Esophagus squamous epithelium (tissue), 5 donors: ENCODE measurements at regions not wholly inside any gene's neighbourhood (a gene's known extent, or its start where the extent isn't known, plus 50 kb on each side); places are given as distances from the start of the nearest gene placed in this dataset.

Experiments
- DNase-seq: peaks from one replicate; lab custom pipeline; 2025; lab: John Stamatoyannopoulos, UW
- H3K27ac ChIP-seq, 4 donors: fragments of 200-600 bp; sonication (generic); one replicate each; pipeline ENCODE4 v1.5.1; 2016 to 2019; ENCODE audit warnings: mild to moderate bottlenecking in 1 of 4
- H3K27me3 ChIP-seq, 4 donors: fragments of 200-600 bp; sonication (generic); 1 replicate in 3 of 4; 2 replicates in 1 of 4; pipeline versions ENCODE4 v1.5.1 to v1.6.0; 2017 to 2021; ENCODE audit warnings: antibody characterized with exemption in 1 of 4
- H3K36me3 ChIP-seq, 3 donors: fragments of 200-600 bp; sonication (generic); one replicate each; pipeline ENCODE4 v1.5.1; 2016 to 2019
- H3K4me1 ChIP-seq, 3 donors: fragments of 200-600 bp; sonication (generic); one replicate each; pipeline ENCODE4 v1.5.1; 2017 to 2019
- H3K4me3 ChIP-seq, 4 donors: fragments of 200-600 bp; sonication (generic); 1 replicate in 3 of 4; 2 replicates in 1 of 4; pipeline ENCODE4 v1.5.1; 2016 to 2019; ENCODE audit warnings: mild to moderate bottlenecking in 2 of 4, moderate library complexity in 1 of 4
- H3K9me3 ChIP-seq, 3 donors: fragments of 200-600 bp; sonication (generic); one replicate each; pipeline ENCODE4 v1.5.1; 2016 to 2019
- CTCF ChIP-seq, 6 experiments: fragments of 450-650 bp in 4 of 6; fragments of 200-600 bp in 2 of 6; sonication (generic) in 2 of 6; IDR thresholded peaks; one replicate each; pipeline ENCODE4 v1.5.1; 2016 to 2019; ENCODE audit warnings: antibody characterized with exemption in 6 of 6, mild to moderate bottlenecking in 4 of 6, moderate library complexity in 4 of 6
- POLR2A ChIP-seq, 4 donors: fragments of 450-650 bp; IDR thresholded peaks; one replicate each; pipeline ENCODE4 v1.6.1; 2017; ENCODE audit warnings: antibody characterized with exemption in 4 of 4, mild to moderate bottlenecking in 4 of 4, moderate library complexity in 3 of 4
- whole genome bisulfite sequencing, 2 donors: methylation state at CpG; one replicate each; pipeline ENCODE4 v1.1.5; 2018; 5-methylcytosine and 5-hydroxymethylcytosine counted together
- intact Hi-C: fragments of 100-400 bp; cut with DNase I; formaldehyde crosslinking; loops from one replicate; pipeline ENCODE4 v1.15.0; 2022
- donor health status: DM: yes; HTN: yes; CAD: no.

GRCh38 chr12:73266206-73266605 is 994.0 kb downstream of the TRHDE start:
- DNase-seq, result no peak
- Histone ChIP-seq H3K36me3 (no peaks in the 10 kb centered on the region), H3K27ac (no peak overlapping the region), H3K4me1 (no peaks in the 10 kb centered on the region), H3K9me3 (peaks cover 0 to 21% (median 0%) of the 10 kb centered on the region in 3 donors), H3K27me3 (no peaks in the 10 kb centered on the region), H3K4me3 (no peak overlapping the region)
- 13 to 31% methylated on average over 1 of the region's 1 CpG for WGBS, 2 donors
- no peak for TF ChIP-seq CTCF (IDR thresholded peaks at IDR 0.05)
- no peak for TF ChIP-seq POLR2A (IDR thresholded peaks at IDR 0.05)
- intact Hi-C loops, result no loop called here

- no peaks in the 10 kb centered on the region for H3K4me1 ChIP-seq
- WGBS, 2 donors, result 47 to 58% methylated on average over 3 of the region's 3 CpGs
- H3K36me3 ChIP-seq, result no peaks in the 10 kb centered on the region
- no peak for DNase-seq
- H3K27ac ChIP-seq, result no peak overlapping the region
- intact Hi-C loops, result no loop called here
- no peaks in the 10 kb centered on the region for H3K27me3 ChIP-seq
- TF ChIP-seq POLR2A (IDR thresholded peaks at IDR 0.05), result no peak
- no peak for TF ChIP-seq CTCF (IDR thresholded peaks at IDR 0.05)
- no peak overlapping the region for H3K4me3 ChIP-seq
- peaks cover 0 to 4% (median 0%) of the 10 kb centered on the region in 3 donors for H3K9me3 ChIP-seq
Observed at GRCh38 chr12:73274976-73275375, 1002.8 kb downstream of the TRHDE start.

- no peak overlapping the region for H3K4me3 ChIP-seq
- H3K27me3 ChIP-seq, result no peaks in the 10 kb centered on the region
- no peaks in the 10 kb centered on the region for H3K4me1 ChIP-seq
- intact Hi-C loops, result no loop called here
- H3K9me3 ChIP-seq, result no peaks in the 10 kb centered on the region
- DNase-seq, result no peak
- H3K36me3 ChIP-seq, result no peaks in the 10 kb centered on the region
- no peak for TF ChIP-seq CTCF (IDR thresholded peaks at IDR 0.05)
- TF ChIP-seq POLR2A (IDR thresholded peaks at IDR 0.05), result no peak
- no peak overlapping the region for H3K27ac ChIP-seq
Observed at GRCh38 chr12:73277971-73278370, 1005.8 kb downstream of the TRHDE start.

- no peaks in the 10 kb centered on the region for H3K36me3 ChIP-seq
- no peaks in the 10 kb centered on the region for H3K27me3 ChIP-seq
- H3K4me1 ChIP-seq, result no peaks in the 10 kb centered on the region
- no peak overlapping the region for H3K4me3 ChIP-seq
- WGBS, 2 donors, result 69 to 74% methylated on average over 2 of the region's 2 CpGs
- H3K9me3 ChIP-seq, result no peaks in the 10 kb centered on the region
- H3K27ac ChIP-seq, result no peak overlapping the region
- DNase-seq, result no peak
- no peak for TF ChIP-seq POLR2A (IDR thresholded peaks at IDR 0.05)
- TF ChIP-seq CTCF (IDR thresholded peaks at IDR 0.05), result no peak
- intact Hi-C loops, result no loop called here
Observed at GRCh38 chr12:73301530-73301929, 1029.4 kb downstream of the TRHDE start.

GRCh38 chr12:73307260-73307659 is 1035.1 kb downstream of the TRHDE start:
- no peak overlapping the region for H3K27ac ChIP-seq
- no peaks in the 10 kb centered on the region for H3K36me3 ChIP-seq
- intact Hi-C loops, result no loop called here
- H3K4me1 ChIP-seq, result no peaks in the 10 kb centered on the region
- no peak for TF ChIP-seq POLR2A (IDR thresholded peaks at IDR 0.05)
- H3K4me3 ChIP-seq, result no peak overlapping the region
- H3K27me3 ChIP-seq, result no peaks in the 10 kb centered on the region
- WGBS, 2 donors, result 57 to 65% methylated on average over 2 of the region's 2 CpGs
- no peaks in the 10 kb centered on the region for H3K9me3 ChIP-seq
- no peak for DNase-seq

GRCh38 chr12:73308079-73308478 is 1035.9 kb downstream of the TRHDE start:
- 23 to 25% methylated on average over 1 of the region's 1 CpG for WGBS, 2 donors
- H3K36me3 ChIP-seq, result no peaks in the 10 kb centered on the region
- no peak for DNase-seq
- intact Hi-C loops, result no loop called here
- no peak for TF ChIP-seq CTCF (IDR thresholded peaks at IDR 0.05)
- no peak for TF ChIP-seq POLR2A (IDR thresholded peaks at IDR 0.05)
- H3K27ac ChIP-seq, result no peak overlapping the region
- no peaks in the 10 kb centered on the region for H3K4me1 ChIP-seq
- H3K27me3 ChIP-seq, result no peaks in the 10 kb centered on the region
- H3K4me3 ChIP-seq, result no peak overlapping the region
- no peaks in the 10 kb centered on the region for H3K9me3 ChIP-seq
